HG03378 (cell line): ENCODE measurements at regions not wholly inside any gene's neighbourhood (a gene's known extent, or its start where the extent isn't known, plus 50 kb on each side); places are given as distances from the start of the nearest gene placed in this dataset.
A peak's percentile ranks its signal among the peaks of the same experiment; 100 is the strongest.
"Not testable (repeated sequence)": the region's sequence is repeated elsewhere in the genome, so short reads cannot be mapped to it uniquely, and the experiment has no call there.

Source experiments
- ATAC-seq: cut with Tn5 transposase; IDR thresholded peaks from one replicate; pipeline ENCODE4 v1.9.1; 2021; ENCODE audit warnings: mild to moderate bottlenecking, moderate library complexity; ENCODE audit not compliant: unreplicated experiment

DNA sequence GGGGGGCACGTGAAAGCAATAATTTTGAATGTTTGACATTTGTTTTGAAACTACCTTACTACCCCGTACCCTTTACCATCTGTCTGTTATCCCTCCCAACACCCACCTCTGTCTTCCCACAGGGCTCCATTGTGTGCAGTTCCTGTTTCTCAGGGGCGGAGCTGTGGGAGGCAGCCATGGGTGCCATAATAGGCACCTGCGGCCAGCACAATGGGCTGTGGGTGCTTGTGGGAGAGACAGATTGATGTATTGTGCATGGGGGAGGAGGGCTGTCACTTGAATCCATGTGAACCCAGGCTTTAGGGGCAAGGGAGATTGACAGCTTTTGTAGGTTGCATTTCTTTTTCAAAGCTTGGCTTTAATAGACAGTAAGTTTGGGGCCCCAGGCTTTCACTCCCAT lies 122.6 kb upstream of the CXorf66 start:
- no peak for ATAC-seq

DNA sequence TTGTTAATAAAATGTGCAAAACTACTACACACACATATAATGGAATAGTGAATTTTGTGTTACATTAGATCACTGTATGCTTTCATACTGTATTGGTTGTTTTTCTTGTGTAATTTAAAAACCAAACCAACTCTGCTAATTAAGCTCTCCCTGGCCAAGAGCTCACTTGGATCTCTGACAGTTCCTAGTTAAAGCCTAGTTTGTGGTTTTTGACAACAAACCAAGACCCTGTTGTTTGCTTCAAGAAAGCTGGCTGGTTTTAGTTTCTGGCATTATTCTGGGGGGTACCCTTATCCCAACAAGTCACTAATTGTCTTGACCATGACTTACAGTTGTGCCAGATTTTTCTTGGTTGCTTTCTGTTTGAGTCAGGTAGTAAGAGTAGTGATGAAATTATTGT lies 121.4 kb upstream of the CXorf66 start:
- ATAC-seq = no peak

DNA sequence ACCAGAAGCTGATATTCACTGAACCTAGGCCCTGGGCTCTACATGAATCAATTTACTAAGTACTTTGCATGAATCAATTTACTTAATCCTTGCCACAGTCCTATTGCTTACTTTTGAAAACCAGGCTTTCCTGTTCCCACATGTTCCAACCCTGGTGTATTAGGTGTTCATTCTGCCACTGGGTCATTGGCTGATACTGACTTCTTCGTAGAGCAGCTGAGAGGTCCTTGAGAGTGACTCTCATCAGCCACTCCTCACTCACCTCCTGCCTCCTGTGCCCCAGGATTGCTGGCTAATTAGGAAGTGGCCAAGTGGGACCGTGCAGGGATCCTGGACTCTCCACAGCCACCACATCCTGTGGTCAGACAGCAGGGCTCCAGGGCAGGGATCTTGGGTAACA lies 109.5 kb upstream of the CXorf66 start:
- ATAC-seq = not testable (repeated sequence)

DNA sequence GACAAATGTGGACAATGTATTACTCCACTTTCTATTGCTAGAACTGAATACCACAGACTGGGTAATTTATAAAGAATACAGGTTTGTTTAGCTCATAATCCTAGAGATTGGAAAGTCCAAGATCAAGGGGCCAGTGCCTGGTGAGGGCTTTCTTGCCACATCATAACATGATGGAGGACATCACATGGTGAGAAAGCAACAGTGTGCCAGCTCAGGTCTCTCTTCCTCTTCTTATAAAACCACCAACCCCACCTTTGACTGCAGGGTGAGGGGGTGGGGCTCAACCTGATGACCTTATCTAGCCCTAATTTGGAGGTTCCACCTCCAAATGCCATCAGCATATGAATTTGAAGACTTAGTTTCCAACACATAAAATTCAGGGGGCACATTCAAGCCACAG lies 105.7 kb upstream of the CXorf66 start:
- no peak for ATAC-seq

DNA sequence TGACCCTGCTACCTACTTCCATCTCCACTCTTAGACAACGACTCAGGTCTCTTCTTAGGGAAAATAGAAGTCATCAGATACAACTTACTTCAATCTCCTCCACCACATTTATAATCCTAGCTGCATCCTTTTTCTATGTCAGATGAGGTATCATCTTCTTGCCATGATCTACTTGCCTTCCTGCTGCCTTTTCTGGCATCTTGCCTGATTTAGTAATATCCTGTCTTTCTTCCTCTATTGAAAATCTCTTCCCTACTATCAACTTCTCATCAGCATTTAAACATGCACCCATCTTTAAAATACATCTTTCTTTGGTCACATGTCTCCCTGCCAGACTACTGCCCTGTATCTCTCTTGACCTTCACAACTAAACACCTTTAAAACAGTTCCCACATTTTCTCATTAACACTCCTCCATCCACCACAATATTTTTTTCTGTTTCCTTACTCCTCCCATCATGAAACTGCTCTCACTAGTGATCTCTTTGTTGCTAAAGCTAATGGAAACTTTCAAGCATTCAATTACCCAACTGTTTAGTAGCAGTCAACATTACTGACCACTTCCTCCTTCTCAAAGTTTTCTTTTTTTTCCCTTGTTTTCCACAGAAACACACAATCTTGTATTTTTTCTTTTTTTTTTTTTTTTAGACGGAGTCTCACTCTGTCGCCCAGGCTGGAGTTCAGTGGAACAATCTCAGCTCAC lies 100.8 kb upstream of the CXorf66 start:
- ATAC-seq = no peak

DNA sequence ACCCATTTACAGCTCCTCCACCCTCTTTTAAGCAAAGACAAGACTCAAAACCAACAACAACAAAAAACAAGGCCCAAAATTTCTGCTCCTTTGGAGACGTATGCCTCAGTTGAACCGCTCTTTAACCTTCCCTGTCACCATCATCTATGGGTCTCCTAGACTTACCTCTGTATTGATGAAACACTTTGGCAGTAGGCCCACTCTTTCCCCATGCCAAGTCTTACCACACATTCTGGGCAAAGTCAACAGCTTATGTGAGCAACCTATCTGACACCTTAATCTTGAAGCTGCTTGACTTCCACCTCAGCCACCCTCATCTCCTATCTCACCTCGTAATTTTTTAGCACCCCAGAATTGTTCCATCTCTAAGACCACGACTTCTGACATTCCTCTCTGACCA lies 99.7 kb upstream of the CXorf66 start:
- no peak for ATAC-seq

DNA sequence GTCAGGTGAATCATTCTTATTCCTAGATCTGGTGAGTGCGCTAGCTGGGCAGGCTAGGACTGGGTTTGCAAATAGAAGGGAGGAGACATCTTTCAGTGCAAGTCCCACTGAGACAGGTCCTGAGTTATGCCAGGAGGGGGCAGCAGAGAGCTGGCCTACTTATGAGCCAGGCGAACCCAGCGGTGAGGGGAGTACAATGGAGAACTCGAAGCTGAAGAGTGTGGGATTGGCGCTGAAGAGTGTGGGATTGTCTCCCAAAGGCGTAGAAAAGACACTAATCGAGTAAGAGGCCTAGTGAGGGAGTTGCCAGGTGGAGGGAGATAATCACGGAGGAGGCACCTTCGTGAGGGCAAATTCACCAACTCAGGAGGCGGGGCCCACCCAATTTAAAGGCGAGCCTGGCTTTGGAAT lies 91.7 kb upstream of the CXorf66 start:
- peak; percentile 95 for ATAC-seq

DNA sequence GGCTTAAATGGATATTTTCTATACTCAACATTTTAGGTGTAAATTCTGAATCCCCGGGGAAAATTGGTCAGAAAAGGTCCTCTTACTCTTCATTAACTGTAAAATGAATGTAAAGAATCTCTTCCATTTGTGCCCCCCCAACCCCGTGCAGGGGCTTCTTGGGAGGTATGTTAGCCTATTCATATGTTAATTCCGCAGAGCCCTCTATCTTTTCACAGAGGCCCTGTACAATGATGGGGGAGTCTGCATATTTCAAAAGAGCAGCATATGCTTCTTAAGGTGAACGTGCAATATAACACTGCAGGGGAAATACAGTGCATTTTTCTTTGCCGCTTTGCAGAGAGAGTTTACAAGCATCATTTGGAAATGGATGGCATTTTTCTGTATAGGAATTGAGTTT lies 88.5 kb upstream of the CXorf66 start:
- no peak for ATAC-seq

DNA sequence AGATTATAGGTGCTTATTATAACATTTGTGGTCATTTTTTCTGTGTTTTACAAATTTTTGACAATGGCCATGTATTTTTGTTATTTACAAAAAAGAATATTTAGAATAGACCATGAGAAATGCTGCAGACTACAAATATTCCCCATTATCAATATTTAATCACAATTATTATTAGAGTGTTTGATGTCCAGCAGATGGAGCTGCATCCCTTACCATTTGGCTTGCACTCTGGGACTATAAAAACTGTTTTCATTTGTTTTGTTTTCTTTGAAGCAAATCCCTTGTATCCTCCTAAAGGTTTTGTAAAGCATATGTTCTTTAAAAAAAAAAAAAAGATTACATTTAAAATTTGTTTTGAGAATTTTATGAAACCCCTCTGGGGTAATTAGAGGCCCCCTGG lies 85.6 kb upstream of the CXorf66 start:
- no peak for ATAC-seq

DNA sequence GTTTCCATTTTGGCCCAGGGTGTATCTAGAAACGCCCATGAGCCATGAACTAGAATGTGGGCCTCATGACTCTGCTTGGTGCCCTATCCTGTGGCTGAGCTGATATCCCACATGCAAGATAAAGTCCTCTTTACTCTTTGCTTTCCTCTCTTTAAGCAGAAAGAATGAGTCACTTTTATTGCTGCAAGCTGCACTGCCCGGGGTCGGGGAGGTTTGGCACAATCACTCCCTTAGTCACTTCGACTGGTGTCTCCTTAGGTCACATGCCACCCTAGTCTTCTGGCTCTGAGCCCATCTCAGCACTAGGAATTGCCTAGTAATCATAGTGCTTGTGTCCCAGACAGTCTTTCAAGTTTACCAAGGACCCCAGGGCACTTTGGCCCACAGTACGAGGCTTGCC lies 75.1 kb upstream of the CXorf66 start:
- no peak for ATAC-seq

DNA sequence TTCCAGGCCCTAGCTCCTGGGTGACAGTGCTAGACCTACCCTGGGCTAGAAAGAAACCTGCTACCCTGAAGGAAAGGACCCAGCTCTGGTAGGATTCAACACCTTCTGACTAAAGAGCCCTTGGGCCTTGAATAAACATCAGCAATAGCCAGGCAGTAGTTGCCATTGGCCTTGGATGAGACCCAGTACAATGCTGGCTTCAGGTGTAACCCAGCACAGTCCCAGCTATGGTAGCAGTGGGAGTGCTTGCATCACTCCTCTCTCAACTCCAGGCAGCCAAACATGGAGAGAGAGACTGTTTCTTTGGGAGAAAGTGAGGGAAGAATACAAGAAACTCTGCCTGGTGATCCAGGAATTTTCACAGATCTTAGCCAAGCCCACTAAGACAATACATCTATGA lies 73.5 kb upstream of the CXorf66 start:
- no peak for ATAC-seq

DNA sequence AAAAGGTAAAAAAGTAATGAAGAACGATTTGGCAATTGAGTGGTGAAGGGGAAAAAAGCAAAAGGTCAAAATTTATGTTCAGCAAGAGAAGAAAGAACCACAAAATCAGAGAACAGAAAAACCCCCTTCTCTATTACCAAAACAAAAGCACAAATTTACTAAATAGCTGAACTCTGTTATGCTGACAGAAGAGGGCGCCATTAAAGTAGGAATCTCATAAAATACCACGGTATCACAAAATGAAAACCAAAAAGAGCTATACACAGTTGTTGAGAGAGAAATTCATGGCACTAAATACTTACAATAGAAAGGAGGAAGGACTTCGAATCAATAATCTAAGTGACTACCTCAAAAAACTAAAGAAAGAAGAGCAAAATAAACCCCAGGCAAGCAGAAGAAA lies 69.6 kb upstream of the CXorf66 start:
- ATAC-seq = no peak

DNA sequence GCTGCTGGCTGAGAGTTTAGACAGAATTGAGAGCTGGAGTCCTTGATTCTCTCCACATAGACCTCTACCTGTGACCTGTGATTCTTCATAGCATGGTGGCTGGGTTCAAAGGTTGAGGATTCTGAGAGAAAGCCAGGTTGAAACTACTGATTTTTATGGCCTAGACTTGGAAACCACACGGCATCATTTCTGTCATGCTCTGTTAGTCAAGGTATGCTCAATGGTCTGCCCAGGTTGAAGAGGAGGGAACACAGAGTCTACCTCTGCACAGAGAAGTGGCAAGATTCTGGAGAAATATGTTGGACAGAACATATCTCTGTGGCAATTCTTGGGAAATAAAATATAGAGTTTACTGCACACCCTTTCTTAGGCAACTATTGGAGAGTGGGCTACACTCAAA lies 57.2 kb upstream of the CXorf66 start:
- no peak for ATAC-seq

DNA sequence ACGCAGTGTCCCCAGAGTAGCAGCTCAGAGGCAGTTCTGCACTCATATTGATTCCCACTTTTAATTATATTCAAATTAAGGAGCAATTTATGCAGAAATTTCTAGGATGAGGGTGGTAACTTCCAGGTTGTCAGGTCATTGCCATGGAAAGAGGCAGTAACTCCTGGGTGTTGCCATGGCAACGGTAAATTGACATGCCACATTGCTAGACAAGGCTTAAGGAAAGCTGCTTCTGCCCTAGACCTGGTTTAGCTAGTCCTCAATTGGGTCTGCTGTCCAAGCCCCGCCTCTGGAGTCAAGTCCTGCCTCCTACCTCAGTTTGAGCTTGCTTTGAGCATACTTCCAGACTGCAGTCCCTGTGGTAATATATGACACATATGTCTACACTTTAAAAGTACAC lies 53.8 kb upstream of the CXorf66 start:
- not testable (repeated sequence) for ATAC-seq
